H1 (cell line): ENCODE measurements at regions not wholly inside any gene's neighbourhood (a gene's known extent, or its start where the extent isn't known, plus 50 kb on each side); places are given as distances from the start of the nearest gene placed in this dataset.
A peak's percentile ranks its signal among the peaks of the same experiment; 100 is the strongest.

Experiments used
- CTCF ChIA-PET: fragments of 300-600 bp; sonication (Branson Sonifier 250); formaldehyde crosslinking; loops from one replicate; lab custom pipeline; 2021; ENCODE audit not compliant: partially characterized antibody; lab: Charles Lee
- POLR2A ChIA-PET: fragments of 300-600 bp; sonication (Branson Sonifier 250); formaldehyde crosslinking; loops from one replicate; lab custom pipeline; 2021; ENCODE audit warnings: inconsistent platforms; ENCODE audit not compliant: partially characterized antibody; lab: Charles Lee
- DNase-seq, 2 experiments: peaks; one replicate each; pipeline versions ENCODE4 v3.0.0 to v3.0.0-alpha.2; 2010 to 2022; ENCODE audit warnings: low spot score in 2 of 2, low read depth in 1 of 2, mixed read lengths in 1 of 2
- FAIRE-seq: peaks from 2 replicates; lab custom pipeline; 2011; peaks lifted over from hg19 to GRCh38; lab: Jason Lieb, UNC
- H2AFZ ChIP-seq: 2 replicates; pipeline ENCODE4 v1.8.1; 2012; ENCODE audit warnings: low read length, inconsistent platforms
- H2AK5ac ChIP-seq: 2 replicates; pipeline ENCODE4 v1.6.1; 2013; ENCODE audit warnings: low read depth, low read length
- H2BK120ac ChIP-seq: replicated peaks from 2 replicates; pipeline ENCODE3; 2013; ENCODE audit warnings: low read depth, low read length, inconsistent platforms
- H2BK12ac ChIP-seq: 2 replicates; pipeline ENCODE4 v1.6.1; 2013; ENCODE audit warnings: low read depth, low read length
- H2BK15ac ChIP-seq: 2 replicates; pipeline ENCODE4 v1.6.1; 2013; ENCODE audit warnings: low read length
- H2BK20ac ChIP-seq: 2 replicates; pipeline ENCODE4 v1.6.1; 2013; ENCODE audit warnings: low read length
- H2BK5ac ChIP-seq: 2 replicates; pipeline ENCODE4 v1.6.1; 2013; ENCODE audit warnings: low read depth, low read length
- H3K14ac ChIP-seq: 2 replicates; pipeline ENCODE4 v1.6.1; 2013; ENCODE audit warnings: inconsistent platforms; ENCODE audit not compliant: insufficient read length
- H3K18ac ChIP-seq: 2 replicates; pipeline ENCODE4 v1.6.1; 2013; ENCODE audit warnings: low read length; ENCODE audit errors: extremely low read depth
- H3K23ac ChIP-seq: 2 replicates; pipeline ENCODE4 v1.6.1; 2013; ENCODE audit warnings: inconsistent platforms; ENCODE audit not compliant: insufficient read length
- H3K23me2 ChIP-seq: 2 replicates; pipeline ENCODE4 v1.6.1; 2013; ENCODE audit warnings: low read depth, low read length
- H3K27ac ChIP-seq: 2 replicates; pipeline ENCODE4 v1.6.1; 2011; ENCODE audit warnings: low read depth, low read length, inconsistent platforms
- H3K27me3 ChIP-seq, 4 experiments: replicated peaks in 1 of 4; 1 replicate in 1 of 4; 2 replicates in 3 of 4; pipeline versions ENCODE4 v1.6.1 to v1.8.1; 2011 to 2013; ENCODE audit warnings: low read length in 3 of 4, mild to moderate bottlenecking in 3 of 4, inconsistent platforms in 2 of 4, mixed read lengths in 2 of 4, moderate library complexity in 1 of 4; ENCODE audit not compliant: control insufficient read depth in 3 of 4, insufficient read depth in 3 of 4; ENCODE audit errors: extremely low read depth in 1 of 4
- H3K36me3 ChIP-seq, 4 experiments: 2 replicates each; pipeline versions ENCODE4 v1.6.1 to v1.8.1; 2011 to 2013; ENCODE audit warnings: mild to moderate bottlenecking in 4 of 4, low read length in 3 of 4, moderate library complexity in 2 of 4, control low read depth in 1 of 4, inconsistent platforms in 1 of 4; ENCODE audit not compliant: insufficient read depth in 4 of 4, control insufficient read depth in 2 of 4
- H3K4ac ChIP-seq: replicated peaks from 2 replicates; pipeline ENCODE3; 2013; ENCODE audit warnings: low read length, low read depth, mixed read lengths, inconsistent platforms; ENCODE audit not compliant: insufficient read length
- H3K4me1 ChIP-seq, 4 experiments: replicated peaks in 1 of 4; 1 replicate in 1 of 4; 2 replicates in 3 of 4; pipeline versions ENCODE4 v1.6.1 to v1.8.1; 2011 to 2013; ENCODE audit warnings: low read length in 3 of 4, inconsistent platforms in 2 of 4, mixed read lengths in 1 of 4; ENCODE audit not compliant: insufficient read depth in 4 of 4, control insufficient read depth in 3 of 4
- H3K4me2 ChIP-seq, 2 experiments: 2 replicates each; pipeline versions ENCODE4 v1.6.1 to v1.8.1; 2011 to 2013; ENCODE audit warnings: low read depth in 2 of 2, low read length in 2 of 2, control low read depth in 1 of 2, inconsistent platforms in 1 of 2, mild to moderate bottlenecking in 1 of 2; ENCODE audit not compliant: insufficient read depth in 1 of 2
- H3K4me3 ChIP-seq, 4 experiments: fragments of 200-600, 300-600 bp in 1 of 4; sonication (generic), shearing (Covaris generic), sonication (Bioruptor Twin) in 1 of 4; 2 replicates each; pipeline versions ENCODE4 v1.5.1 to v1.8.1; 2011 to 2016; ENCODE audit warnings: low read length in 4 of 4, low read depth in 3 of 4, control low read depth in 2 of 4, inconsistent platforms in 2 of 4, mild to moderate bottlenecking in 2 of 4, mixed read lengths in 1 of 4, moderate library complexity in 1 of 4; ENCODE audit not compliant: insufficient read depth in 2 of 4; ENCODE audit errors: extremely low read depth in 1 of 4
- H3K56ac ChIP-seq: replicated peaks from 2 replicates; pipeline ENCODE3; 2013; ENCODE audit warnings: low read depth, mild to moderate bottlenecking, mixed read lengths, low read length, inconsistent platforms; ENCODE audit not compliant: insufficient read length
- H3K79me1 ChIP-seq: 2 replicates; pipeline ENCODE4 v1.6.1; 2013; ENCODE audit warnings: low read depth, low read length, control low read depth
- H3K79me2 ChIP-seq, 2 experiments: 2 replicates each; pipeline versions ENCODE4 v1.6.1 to v1.8.1; 2012 to 2013; ENCODE audit warnings: low read length in 2 of 2, mild to moderate bottlenecking in 2 of 2, inconsistent platforms in 1 of 2; ENCODE audit not compliant: insufficient read depth in 2 of 2, control insufficient read depth in 1 of 2
- H3K9ac ChIP-seq, 4 experiments: replicated peaks in 1 of 4; 1 replicate in 1 of 4; 2 replicates in 3 of 4; pipeline versions ENCODE4 v1.6.1 to v1.8.1; 2011 to 2013; ENCODE audit warnings: low read depth in 3 of 4, low read length in 3 of 4, control low read depth in 2 of 4, mild to moderate bottlenecking in 2 of 4, moderate library complexity in 2 of 4, inconsistent platforms in 1 of 4; ENCODE audit errors: extremely low read depth in 1 of 4
- H3K9me3 ChIP-seq, 2 experiments: 2 replicates each; pipeline versions ENCODE4 v1.6.1 to v1.8.1; 2012 to 2013; ENCODE audit warnings: mild to moderate bottlenecking in 2 of 2, moderate library complexity in 2 of 2, control low read depth in 1 of 2, inconsistent platforms in 1 of 2, low read depth in 1 of 2, low read length in 1 of 2, mixed read lengths in 1 of 2; ENCODE audit not compliant: insufficient read depth in 2 of 2
- H4K20me1 ChIP-seq, 2 experiments: replicated peaks in 1 of 2; 2 replicates each; pipeline versions ENCODE3 to v1.8.1; 2011 to 2013; ENCODE audit warnings: inconsistent platforms in 2 of 2, low read length in 2 of 2, mild to moderate bottlenecking in 1 of 2; ENCODE audit not compliant: insufficient read depth in 2 of 2, control insufficient read depth in 1 of 2
- H4K5ac ChIP-seq: 2 replicates; pipeline ENCODE4 v1.6.1; 2013; ENCODE audit warnings: low read length, low read depth, mixed read lengths, inconsistent platforms; ENCODE audit not compliant: insufficient read length
- H4K8ac ChIP-seq: 2 replicates; pipeline ENCODE4 v1.8.0; 2013; ENCODE audit warnings: mild to moderate bottlenecking, moderate library complexity, low read length, inconsistent platforms; ENCODE audit not compliant: insufficient read depth; ENCODE audit errors: extremely low read depth
- H4K91ac ChIP-seq: replicated peaks from 2 replicates; pipeline ENCODE3; 2013; ENCODE audit warnings: low read length, mixed read lengths, inconsistent platforms; ENCODE audit not compliant: insufficient read length
- ASH2L ChIP-seq: fragments of 200-600, 300-600 bp; sonication (generic); IDR thresholded peaks from one replicate; pipeline ENCODE4 v1.7.1; 2017; ENCODE audit warnings: low read length
- HDAC6 ChIP-seq: IDR thresholded peaks from one replicate; pipeline ENCODE4 v1.7.1; 2012; ENCODE audit warnings: low read depth, mild to moderate bottlenecking, inconsistent platforms, low read length, moderate library complexity
- RBBP5 ChIP-seq: IDR thresholded peaks from 2 replicates; pipeline ENCODE4 v1.7.1; 2012; ENCODE audit warnings: low read depth, mild to moderate bottlenecking, inconsistent platforms, low read length, moderate library complexity, borderline replicate concordance
- SUZ12 ChIP-seq: fragments of 200-600 bp; sonication (generic); IDR thresholded peaks from 2 replicates; pipeline ENCODE4 v1.6.1; 2012; ENCODE audit warnings: mild to moderate bottlenecking, inconsistent platforms, low read length, moderate library complexity, mixed read lengths
- WGBS, 2 experiments: shearing (Covaris generic) in 1 of 2; methylation state at CpG; one replicate each; pipeline versions ENCODE4 v1.1.6 to v1.1.7; 2013 to 2015; ENCODE audit warnings: low lambda C conversion rate in 2 of 2, mixed read lengths in 2 of 2, inconsistent platforms in 1 of 2, low coverage in 1 of 2, missing lambda C conversion rate in 1 of 2; ENCODE audit not compliant: insufficient replicate concordance in 2 of 2, insufficient coverage in 1 of 2, insufficient read length in 1 of 2; ENCODE audit errors: extremely low coverage in 1 of 2, missing lambda C conversion rate in 1 of 2; 5-methylcytosine and 5-hydroxymethylcytosine counted together
- TF ChIP-seq, protein P1 (sequence below): IDR thresholded peaks from 2 replicates; pipeline ENCODE4 v1.6.1; 2012; ENCODE audit warnings: inconsistent platforms

DNA sequence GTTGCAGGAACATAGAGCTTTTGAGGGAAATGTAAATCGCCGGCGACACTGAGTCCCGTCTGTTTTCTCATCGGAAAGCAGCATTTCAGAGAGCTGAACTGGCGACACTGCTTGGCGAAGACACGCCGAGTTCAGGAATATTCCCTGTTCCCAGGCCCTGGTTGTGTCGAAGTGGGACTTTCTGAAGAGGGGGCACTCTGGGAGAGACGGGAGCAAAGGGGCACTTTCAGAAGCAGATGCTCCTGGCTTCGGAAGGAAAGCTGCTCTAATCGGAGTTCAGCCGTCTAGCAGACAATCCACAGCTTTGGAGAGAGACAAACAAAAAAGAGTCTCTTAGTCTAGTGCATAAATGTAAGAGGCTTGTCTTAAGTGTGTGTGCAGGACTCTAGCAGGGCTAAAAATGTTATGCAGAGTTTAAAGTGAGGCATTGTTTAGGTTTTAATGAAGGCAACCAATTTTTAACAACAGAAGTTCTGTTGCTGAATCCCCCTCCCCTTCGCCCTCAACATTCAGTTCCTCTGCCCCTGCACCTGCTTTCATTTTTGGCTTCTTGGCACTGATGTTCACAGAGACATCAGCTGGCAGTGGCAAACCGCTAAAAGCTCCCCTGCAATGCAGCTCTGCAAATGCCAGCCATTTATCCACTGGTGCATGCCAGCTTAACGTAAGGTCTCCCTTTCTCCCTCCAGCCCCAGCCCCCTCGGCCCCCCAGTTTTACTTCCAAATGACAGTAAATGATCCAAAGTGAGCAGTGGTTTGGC, 289.5 kb upstream of the MPDZ start:
- FAIRE-seq = no peak
- H3K27ac ChIP-seq = no peak overlapping the region
- H3K79me2 ChIP-seq = no peaks in the 10 kb centered on the region
- H3K36me3 ChIP-seq = no peaks in the 10 kb centered on the region
- no peak overlapping the region for H3K4ac ChIP-seq
- H3K4me2 ChIP-seq = peak overlapping the region; percentile 92 to 99
- peak overlapping the region in 3 of 4 experiments; percentile 36 to 58 (median 45); a peak in 5 of 7 replicates for H3K9ac ChIP-seq
- peaks cover 0 to 2% (median 0%) of the 10 kb centered on the region in 4 experiments; a peak in 2 of 7 replicates for H3K27me3 ChIP-seq
- peaks cover 0 to 6% (median 4%) of the 10 kb centered on the region in 4 experiments; a peak in 4 of 7 replicates for H3K4me1 ChIP-seq
- H2BK120ac ChIP-seq = no peak overlapping the region
- no peaks in the 10 kb centered on the region for H3K79me1 ChIP-seq
- POLR2A ChIA-PET = interaction anchor here (0.6 kb wide), 1 partner anchor 118 kb away, joined by 3 read pairs; no protein-coding TSS in a partner anchor
- TF ChIP-seq ASH2L (peak; percentile 90), SUZ12 (peak; percentile 41; the same call in 1 of the 2 replicates), RBBP5 (peak; percentile 89), HDAC6 (no peak)
- TF ChIP-seq, protein P1, sequence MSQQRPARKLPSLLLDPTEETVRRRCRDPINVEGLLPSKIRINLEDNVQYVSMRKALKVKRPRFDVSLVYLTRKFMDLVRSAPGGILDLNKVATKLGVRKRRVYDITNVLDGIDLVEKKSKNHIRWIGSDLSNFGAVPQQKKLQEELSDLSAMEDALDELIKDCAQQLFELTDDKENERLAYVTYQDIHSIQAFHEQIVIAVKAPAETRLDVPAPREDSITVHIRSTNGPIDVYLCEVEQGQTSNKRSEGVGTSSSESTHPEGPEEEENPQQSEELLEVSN = no peak
- no peak overlapping the region for H2BK15ac ChIP-seq
- H4K91ac ChIP-seq = peak overlapping the region; percentile 52
- peak overlapping the region; percentile 84 for H2BK20ac ChIP-seq
- H3K18ac ChIP-seq = peak overlapping the region; percentile 51; the same call in 1 of the 2 replicates
- no peak overlapping the region for H4K5ac ChIP-seq
- peaks cover 8% of the 10 kb centered on the region for H3K23me2 ChIP-seq
- peak overlapping the region; percentile 60; the same call in 1 of the 2 replicates for H4K8ac ChIP-seq
- H4K20me1 ChIP-seq = no peaks in the 10 kb centered on the region
- H3K4me3 ChIP-seq = peak overlapping the region; percentile 58 to 68 (median 62); a peak in 7 of 8 replicates
- H2AK5ac ChIP-seq = no peak overlapping the region
- CTCF ChIA-PET = interaction anchor here (1.0 to 1.5 kb wide), 5 partner anchors 11 to 238 kb away, joined by 3 to 7 read pairs (median 3); no protein-coding TSS in a partner anchor
- H3K23ac ChIP-seq = no peak overlapping the region
- peak overlapping the region; percentile 63; the same call in 1 of the 2 replicates for H2BK5ac ChIP-seq
- H2BK12ac ChIP-seq = peak overlapping the region; percentile 46; the same call in 1 of the 2 replicates
- 17% methylated on average over 18 of the region's 18 CpGs; no CpG with 5 or more reads in 1 of the 2 experiments for WGBS, 2 experiments
- no peak overlapping the region for H3K56ac ChIP-seq
- peak overlapping the region; percentile 100 for H2AFZ ChIP-seq
- no peaks in the 10 kb centered on the region for H3K9me3 ChIP-seq
- no peak overlapping the region for H3K14ac ChIP-seq
- peak in 1 of 2 experiments; percentile 55 for DNase-seq
